ENCODE measurements at regions not wholly inside any gene's neighbourhood (a gene's known extent, or its start where the extent isn't known, plus 50 kb on each side); places are given as distances from the start of the nearest gene placed in this dataset.

DNA sequence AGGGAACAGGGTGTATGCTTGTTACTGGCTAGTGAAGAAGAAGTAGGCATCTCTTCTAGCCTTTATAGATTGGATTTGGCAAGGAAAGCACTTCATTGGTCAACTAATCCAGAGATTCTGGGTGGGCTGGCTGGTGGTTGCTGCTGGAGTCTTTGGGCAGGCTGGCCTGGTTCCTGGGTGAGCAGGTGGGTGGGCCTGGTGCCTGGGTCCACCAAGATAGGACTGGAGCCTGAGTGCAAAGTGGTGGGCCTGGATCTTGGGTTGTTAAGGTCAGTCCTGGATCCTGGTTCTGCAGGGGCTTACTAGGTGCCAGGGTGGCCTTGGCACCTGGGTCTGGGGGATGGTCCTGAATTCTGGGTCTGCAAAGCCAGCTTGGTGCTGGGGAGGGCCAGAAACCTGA lies 482.4 kb upstream of the GHITM start:
- TF ChIP-seq, protein P1, sequence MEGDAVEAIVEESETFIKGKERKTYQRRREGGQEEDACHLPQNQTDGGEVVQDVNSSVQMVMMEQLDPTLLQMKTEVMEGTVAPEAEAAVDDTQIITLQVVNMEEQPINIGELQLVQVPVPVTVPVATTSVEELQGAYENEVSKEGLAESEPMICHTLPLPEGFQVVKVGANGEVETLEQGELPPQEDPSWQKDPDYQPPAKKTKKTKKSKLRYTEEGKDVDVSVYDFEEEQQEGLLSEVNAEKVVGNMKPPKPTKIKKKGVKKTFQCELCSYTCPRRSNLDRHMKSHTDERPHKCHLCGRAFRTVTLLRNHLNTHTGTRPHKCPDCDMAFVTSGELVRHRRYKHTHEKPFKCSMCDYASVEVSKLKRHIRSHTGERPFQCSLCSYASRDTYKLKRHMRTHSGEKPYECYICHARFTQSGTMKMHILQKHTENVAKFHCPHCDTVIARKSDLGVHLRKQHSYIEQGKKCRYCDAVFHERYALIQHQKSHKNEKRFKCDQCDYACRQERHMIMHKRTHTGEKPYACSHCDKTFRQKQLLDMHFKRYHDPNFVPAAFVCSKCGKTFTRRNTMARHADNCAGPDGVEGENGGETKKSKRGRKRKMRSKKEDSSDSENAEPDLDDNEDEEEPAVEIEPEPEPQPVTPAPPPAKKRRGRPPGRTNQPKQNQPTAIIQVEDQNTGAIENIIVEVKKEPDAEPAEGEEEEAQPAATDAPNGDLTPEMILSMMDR (IDR thresholded peaks at IDR 0.05), result no peak
- TF ChIP-seq POLR2AphosphoS5 (IDR thresholded peaks at IDR 0.05), result no peak
- TF ChIP-seq POLR2A (IDR thresholded peaks at IDR 0.05), result no peak

Measured in prostate gland (tissue), 2 donors.